Retina (tissue), 1 donor: ENCODE measurements at regions not wholly inside any gene's neighbourhood (a gene's known extent, or its start where the extent isn't known, plus 50 kb on each side); places are given as distances from the start of the nearest gene placed in this dataset.
"Not testable (repeated sequence)": the region's sequence is repeated elsewhere in the genome, so short reads cannot be mapped to it uniquely, and the experiment has no call there.

Experiments
- DNase-seq: peaks from one replicate; pipeline ENCODE4 v3.0.0-alpha.2; 2016

GRCh38 chr20:1845163-1845523, 50.1 kb upstream of the SIRPA start:
- DNase-seq = no peak

GRCh38 chr20:1844325-1845162, 50.7 kb upstream of the SIRPA start:
- no peak for DNase-seq

- no peak for DNase-seq
These were observed 52.9 kb upstream of the SIRPA start for GRCh38 chr20:1842281-1842680.

- no peak for DNase-seq
These were observed 53.6 kb upstream of the SIRPA start for GRCh38 chr20:1841554-1842140.

- no peak for DNase-seq
These were observed 54.2 kb upstream of the SIRPA start for GRCh38 chr20:1840817-1841553.

GRCh38 chr20:1839376-1840317, 55.6 kb upstream of the SIRPA start:
- DNase-seq = not testable (repeated sequence)

GRCh38 chr20:1838556-1839279, 56.5 kb upstream of the SIRPA start:
- peak; percentile 79 for DNase-seq

GRCh38 chr20:1835186-1836035, 59.8 kb upstream of the SIRPA start:
- no peak for DNase-seq

- DNase-seq = no peak
These were observed 61.2 kb upstream of the SIRPA start for GRCh38 chr20:1833728-1834726.

- DNase-seq = no peak
These were observed 62.0 kb upstream of the SIRPA start for GRCh38 chr20:1833216-1833615.

- DNase-seq = no peak
These were observed 62.6 kb upstream of the SIRPA start for GRCh38 chr20:1832634-1833033.

- DNase-seq = no peak
These were observed 63.6 kb upstream of the SIRPA start for GRCh38 chr20:1831606-1832005.

GRCh38 chr20:1831096-1831495, 64.1 kb upstream of the SIRPA start:
- no peak for DNase-seq

- DNase-seq = no peak
These were observed 65.0 kb upstream of the SIRPA start for GRCh38 chr20:1830240-1830639.

- DNase-seq = no peak
These were observed 65.7 kb upstream of the SIRPA start for GRCh38 chr20:1829531-1829930.

GRCh38 chr20:1828786-1829131, 66.4 kb upstream of the SIRPA start:
- DNase-seq = no peak

GRCh38 chr20:1827974-1828785, 67.0 kb upstream of the SIRPA start:
- peak; percentile 44 for DNase-seq

GRCh38 chr20:1827510-1827973, 67.7 kb upstream of the SIRPA start:
- DNase-seq = no peak

GRCh38 chr20:1825938-1826445, 69.2 kb upstream of the SIRPA start:
- no peak for DNase-seq
